OCI-LY3 (cell line): ENCODE measurements at regions not wholly inside any gene's neighbourhood (a gene's known extent, or its start where the extent isn't known, plus 50 kb on each side); places are given as distances from the start of the nearest gene placed in this dataset.

Source experiments
- H2AFZ ChIP-seq: fragments of 200-600, 300-600 bp; shearing (Covaris generic); 2 replicates; pipeline ENCODE4 v1.6.0; 2014; ENCODE audit warnings: antibody characterized with exemption, low read depth, low read length
- H3K27ac ChIP-seq: fragments of 200-600, 300-600 bp; sonication (generic); 2 replicates; pipeline ENCODE4 v1.5.1; 2014; ENCODE audit warnings: mild to moderate bottlenecking, low read length, moderate library complexity, mixed read lengths
- H3K27me3 ChIP-seq: fragments of 200-600, 300-600 bp; sonication (generic); 2 replicates; pipeline ENCODE4 v1.6.1; 2014; ENCODE audit warnings: low read depth, low read length, mixed read lengths
- H3K36me3 ChIP-seq: fragments of 200-600, 300-600 bp; sonication (generic); replicated peaks from 2 replicates; pipeline ENCODE3; 2014; ENCODE audit warnings: low read depth, low read length, mixed read lengths
- H3K4me1 ChIP-seq: fragments of 300-600, 200-600 bp; sonication (generic); 2 replicates; pipeline ENCODE4 v1.6.1; 2014; ENCODE audit warnings: low read length, mixed read lengths
- H3K4me2 ChIP-seq: fragments of 200-600, 300-600 bp; sonication (generic); 2 replicates; pipeline ENCODE4 v1.6.1; 2014; ENCODE audit warnings: low read length, mixed read lengths
- H3K4me3 ChIP-seq: fragments of 300-600, 200-600 bp; sonication (generic); 2 replicates; pipeline ENCODE4 v1.5.1; 2014; ENCODE audit warnings: antibody characterized with exemption, mild to moderate bottlenecking, low read length, moderate library complexity
- H3K79me2 ChIP-seq: fragments of 300-600, 200-600 bp; shearing (Covaris generic); 2 replicates; pipeline ENCODE4 v1.6.1; 2014; ENCODE audit warnings: mild to moderate bottlenecking, low read length, mixed read lengths
- H3K9ac ChIP-seq: fragments of 300-600, 200-600 bp; shearing (Covaris generic); 2 replicates; pipeline ENCODE4 v1.6.0; 2014; ENCODE audit warnings: mild to moderate bottlenecking, low read length, moderate library complexity
- H3K9me3 ChIP-seq: fragments of 200-600, 300-600 bp; shearing (Covaris generic); 2 replicates; pipeline ENCODE4 v1.6.1; 2014; ENCODE audit warnings: low read length, mixed read lengths; ENCODE audit not compliant: insufficient read depth
- H4K20me1 ChIP-seq: fragments of 200-600, 300-600 bp; sonication (generic); 2 replicates; pipeline ENCODE4 v1.6.1; 2016; ENCODE audit warnings: low read length, mixed read lengths; ENCODE audit not compliant: insufficient read depth
- EZH2phosphoT487 ChIP-seq: fragments of 200-600 bp; shearing (Covaris generic); IDR thresholded peaks from 2 replicates; pipeline ENCODE4 v1.6.1; 2018; ENCODE audit warnings: antibody characterized with exemption, mixed run types, low read depth
- TF ChIP-seq, protein P1 (sequence below): fragments of 200-600, 300-600 bp; sonication (generic); IDR thresholded peaks from 2 replicates; pipeline ENCODE4 v1.5.1; 2014; ENCODE audit warnings: antibody characterized with exemption, low read length, low read depth

DNA sequence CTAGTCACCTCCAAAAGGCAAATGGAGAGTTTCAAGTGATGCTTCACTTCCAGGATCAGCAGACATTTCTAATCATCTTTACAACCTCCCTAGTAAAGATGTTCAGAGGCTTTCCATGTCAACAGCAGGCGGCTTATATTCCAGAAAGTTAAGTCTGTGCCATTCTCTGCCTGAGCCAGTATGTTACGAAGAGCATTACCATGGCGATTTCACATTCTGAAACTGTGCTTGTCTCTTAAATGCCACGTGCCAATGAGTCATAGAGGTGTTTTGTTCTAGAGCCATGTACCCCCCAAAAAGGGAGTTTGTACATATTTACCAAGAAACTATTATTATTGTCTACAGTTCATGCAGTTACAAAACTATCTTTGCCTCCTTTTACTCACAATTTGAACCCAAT is 319.5 kb downstream of the FOXA2 start:
- no peak overlapping the region for H3K4me3 ChIP-seq
- no peak overlapping the region for H2AFZ ChIP-seq
- no peaks in the 10 kb centered on the region for H3K36me3 ChIP-seq
- no peak for TF ChIP-seq EZH2phosphoT487
- TF ChIP-seq, protein P1, sequence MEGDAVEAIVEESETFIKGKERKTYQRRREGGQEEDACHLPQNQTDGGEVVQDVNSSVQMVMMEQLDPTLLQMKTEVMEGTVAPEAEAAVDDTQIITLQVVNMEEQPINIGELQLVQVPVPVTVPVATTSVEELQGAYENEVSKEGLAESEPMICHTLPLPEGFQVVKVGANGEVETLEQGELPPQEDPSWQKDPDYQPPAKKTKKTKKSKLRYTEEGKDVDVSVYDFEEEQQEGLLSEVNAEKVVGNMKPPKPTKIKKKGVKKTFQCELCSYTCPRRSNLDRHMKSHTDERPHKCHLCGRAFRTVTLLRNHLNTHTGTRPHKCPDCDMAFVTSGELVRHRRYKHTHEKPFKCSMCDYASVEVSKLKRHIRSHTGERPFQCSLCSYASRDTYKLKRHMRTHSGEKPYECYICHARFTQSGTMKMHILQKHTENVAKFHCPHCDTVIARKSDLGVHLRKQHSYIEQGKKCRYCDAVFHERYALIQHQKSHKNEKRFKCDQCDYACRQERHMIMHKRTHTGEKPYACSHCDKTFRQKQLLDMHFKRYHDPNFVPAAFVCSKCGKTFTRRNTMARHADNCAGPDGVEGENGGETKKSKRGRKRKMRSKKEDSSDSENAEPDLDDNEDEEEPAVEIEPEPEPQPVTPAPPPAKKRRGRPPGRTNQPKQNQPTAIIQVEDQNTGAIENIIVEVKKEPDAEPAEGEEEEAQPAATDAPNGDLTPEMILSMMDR: no peak
- H4K20me1 ChIP-seq: no peaks in the 10 kb centered on the region
- peaks cover 13% of the 10 kb centered on the region; the same call in 1 of the 2 replicates for H3K27me3 ChIP-seq
- no peaks in the 10 kb centered on the region for H3K9me3 ChIP-seq
- no peak overlapping the region for H3K27ac ChIP-seq
- no peak overlapping the region for H3K9ac ChIP-seq
- H3K4me2 ChIP-seq: no peak overlapping the region
- H3K4me1 ChIP-seq: no peaks in the 10 kb centered on the region
- no peaks in the 10 kb centered on the region for H3K79me2 ChIP-seq

DNA sequence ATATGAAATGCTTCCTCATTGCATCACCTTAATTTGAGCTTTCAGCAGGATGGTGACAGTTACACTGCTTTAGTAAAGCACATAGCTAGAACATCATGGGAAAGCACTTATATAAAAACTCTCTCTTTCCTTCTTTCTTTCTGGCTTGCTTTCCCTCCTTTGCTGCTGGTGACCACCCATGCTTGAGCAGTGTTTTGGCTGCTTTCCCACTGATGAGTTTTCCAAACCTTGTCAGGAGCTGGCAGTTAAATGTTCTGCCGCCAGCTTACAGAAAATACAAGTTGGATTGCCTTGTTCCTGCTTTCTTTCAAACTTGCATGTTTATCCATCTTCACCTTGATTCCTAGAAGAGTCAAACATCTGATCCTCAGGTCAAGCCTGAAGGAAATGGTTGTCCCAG is 323.9 kb downstream of the FOXA2 start:
- no peaks in the 10 kb centered on the region for H3K4me1 ChIP-seq
- no peak overlapping the region for H3K4me3 ChIP-seq
- TF ChIP-seq, protein P1: no peak
- TF ChIP-seq EZH2phosphoT487: no peak

DNA sequence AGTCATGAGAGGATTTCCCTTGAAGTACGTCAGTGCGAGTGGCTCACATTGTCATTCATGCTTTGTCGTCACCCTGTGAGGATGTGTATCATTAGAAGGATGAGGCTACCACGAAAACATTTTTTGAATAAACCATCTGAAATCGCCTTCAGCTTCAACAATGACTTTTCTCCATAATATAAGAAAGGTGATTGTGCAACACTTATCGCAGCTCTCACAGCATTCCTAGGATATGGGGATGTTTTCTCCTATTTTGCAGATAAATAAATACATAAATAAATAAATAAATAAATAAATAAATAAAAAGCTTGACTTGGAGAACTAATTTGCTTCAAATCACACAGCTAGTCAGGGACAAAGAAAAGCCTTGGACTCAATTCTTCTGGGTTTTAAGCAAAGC is 326.5 kb downstream of the FOXA2 start:
- no peak overlapping the region for H3K9ac ChIP-seq
- H3K4me1 ChIP-seq: no peaks in the 10 kb centered on the region
- H3K4me2 ChIP-seq: no peak overlapping the region
- no peak overlapping the region for H3K27ac ChIP-seq
- no peaks in the 10 kb centered on the region for H4K20me1 ChIP-seq
- no peaks in the 10 kb centered on the region for H3K9me3 ChIP-seq
- H3K36me3 ChIP-seq: no peaks in the 10 kb centered on the region
- no peak for TF ChIP-seq EZH2phosphoT487
- TF ChIP-seq, protein P1: no peak
- H3K79me2 ChIP-seq: no peaks in the 10 kb centered on the region
- no peak overlapping the region for H2AFZ ChIP-seq
- peaks cover 3% of the 10 kb centered on the region; the same call in 1 of the 2 replicates for H3K27me3 ChIP-seq
- H3K4me3 ChIP-seq: no peak overlapping the region

More for the DNA sequence above, 323.9 kb downstream of the FOXA2 start:
- Histone ChIP-seq H2AFZ (no peak overlapping the region), H3K9ac (no peak overlapping the region), H3K36me3 (no peaks in the 10 kb centered on the region), H3K79me2 (no peaks in the 10 kb centered on the region), H3K4me2 (no peak overlapping the region), H3K27ac (no peak overlapping the region), H4K20me1 (no peaks in the 10 kb centered on the region), H3K9me3 (no peaks in the 10 kb centered on the region), H3K27me3 (peaks cover 5% of the 10 kb centered on the region; the same call in 1 of the 2 replicates)

DNA sequence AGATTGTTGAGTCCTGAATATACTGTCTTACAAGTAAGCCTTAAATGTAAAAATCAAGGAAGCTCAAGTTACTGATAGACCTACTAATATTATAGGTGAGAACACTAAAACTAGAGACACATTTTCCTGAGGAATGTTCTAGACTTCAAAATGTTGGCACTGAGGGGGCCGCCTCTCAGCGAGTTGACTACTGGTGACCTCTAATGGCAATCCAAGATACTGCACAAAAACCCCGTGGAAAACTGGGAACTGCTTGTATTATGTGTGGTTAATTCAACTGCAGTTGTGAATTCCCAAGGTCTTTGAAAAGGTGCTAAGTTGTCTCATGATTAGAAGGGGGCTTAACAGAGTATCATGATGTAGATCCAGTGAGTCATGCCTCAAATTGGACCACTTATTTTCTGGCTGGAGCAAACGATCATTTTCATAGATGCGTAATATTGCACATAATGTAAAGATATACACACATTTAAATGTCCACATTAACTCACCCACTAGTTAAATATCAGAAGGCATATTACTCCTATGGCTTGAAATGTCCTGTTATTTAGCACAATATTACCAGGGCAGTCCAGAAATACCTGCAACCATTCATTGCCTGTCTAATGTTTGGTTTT is 336.2 kb downstream of the FOXA2 start:
- Histone ChIP-seq H4K20me1 (no peaks in the 10 kb centered on the region), H3K36me3 (no peaks in the 10 kb centered on the region), H3K27me3 (0 out of 2 replicates have a peak, but pooled peaks cover 7% of the 10 kb centered on the region), H3K27ac (no peak overlapping the region), H3K9me3 (no peaks in the 10 kb centered on the region), H3K4me3 (no peak overlapping the region), H2AFZ (no peak overlapping the region), H3K4me1 (no peaks in the 10 kb centered on the region), H3K9ac (no peak overlapping the region), H3K4me2 (no peak overlapping the region), H3K79me2 (no peaks in the 10 kb centered on the region)
- no peak for TF ChIP-seq EZH2phosphoT487
- TF ChIP-seq, protein P1: peak; percentile 79
